Peyer's patch (tissue), 4 donors: ENCODE measurements at regions not wholly inside any gene's neighbourhood (a gene's known extent, or its start where the extent isn't known, plus 50 kb on each side); places are given as distances from the start of the nearest gene placed in this dataset.

Experiments
- POLR2A ChIP-seq, 2 donors: fragments of 450-650 bp; IDR thresholded peaks; one replicate each; pipeline ENCODE4 v1.5.1; 2017; ENCODE audit warnings: antibody characterized with exemption in 2 of 2, mild to moderate bottlenecking in 2 of 2, moderate library complexity in 2 of 2
- TF ChIP-seq, protein P1 (sequence below), 6 experiments: fragments of 450-650 bp in 4 of 6; fragments of 200-600 bp in 2 of 6; sonication (generic) in 1 of 6; IDR thresholded peaks; one replicate each; pipeline ENCODE4 v1.5.1; 2017 to 2019; ENCODE audit warnings: antibody characterized with exemption in 6 of 6, mild to moderate bottlenecking in 3 of 6, moderate library complexity in 1 of 6

DNA sequence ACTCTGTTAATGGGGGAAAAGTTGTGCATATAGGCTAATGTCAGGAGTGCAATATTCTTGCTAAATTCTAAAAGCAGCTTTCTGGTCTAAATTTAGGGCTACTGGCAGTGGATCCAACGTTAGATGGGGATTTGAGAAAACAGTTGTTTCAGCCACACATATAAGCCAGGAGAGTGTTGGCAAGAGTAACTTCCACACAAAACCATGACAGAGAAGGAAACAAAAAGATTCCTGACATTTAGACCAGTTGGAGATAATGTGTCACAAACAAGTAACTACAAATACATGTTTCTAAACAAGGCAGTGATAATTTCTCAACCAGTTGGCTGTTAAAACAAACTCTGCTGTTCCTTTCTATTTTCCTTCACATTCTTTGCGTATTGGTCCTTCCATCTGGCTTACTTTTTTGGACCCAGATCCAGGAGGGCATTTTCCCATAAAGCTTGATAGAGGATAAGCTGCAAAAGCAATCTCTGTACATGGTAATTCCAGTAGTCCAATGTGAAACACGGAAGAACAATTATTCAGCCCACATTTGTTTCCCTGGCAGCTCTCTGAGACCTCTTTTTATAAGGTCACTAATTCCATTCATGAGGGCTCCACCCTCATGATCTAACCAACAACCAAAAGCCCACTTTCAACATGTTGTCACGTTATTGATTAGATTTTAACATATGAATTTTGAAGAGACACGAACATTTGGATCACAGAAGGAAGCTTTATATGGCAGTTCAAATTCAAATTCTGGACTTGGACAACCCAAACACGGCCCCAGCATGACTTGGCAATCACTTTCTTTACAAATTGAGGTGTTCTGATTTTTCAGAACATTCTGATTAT, 1888.6 kb downstream of the MRPL39 start:
- TF ChIP-seq, protein P1, sequence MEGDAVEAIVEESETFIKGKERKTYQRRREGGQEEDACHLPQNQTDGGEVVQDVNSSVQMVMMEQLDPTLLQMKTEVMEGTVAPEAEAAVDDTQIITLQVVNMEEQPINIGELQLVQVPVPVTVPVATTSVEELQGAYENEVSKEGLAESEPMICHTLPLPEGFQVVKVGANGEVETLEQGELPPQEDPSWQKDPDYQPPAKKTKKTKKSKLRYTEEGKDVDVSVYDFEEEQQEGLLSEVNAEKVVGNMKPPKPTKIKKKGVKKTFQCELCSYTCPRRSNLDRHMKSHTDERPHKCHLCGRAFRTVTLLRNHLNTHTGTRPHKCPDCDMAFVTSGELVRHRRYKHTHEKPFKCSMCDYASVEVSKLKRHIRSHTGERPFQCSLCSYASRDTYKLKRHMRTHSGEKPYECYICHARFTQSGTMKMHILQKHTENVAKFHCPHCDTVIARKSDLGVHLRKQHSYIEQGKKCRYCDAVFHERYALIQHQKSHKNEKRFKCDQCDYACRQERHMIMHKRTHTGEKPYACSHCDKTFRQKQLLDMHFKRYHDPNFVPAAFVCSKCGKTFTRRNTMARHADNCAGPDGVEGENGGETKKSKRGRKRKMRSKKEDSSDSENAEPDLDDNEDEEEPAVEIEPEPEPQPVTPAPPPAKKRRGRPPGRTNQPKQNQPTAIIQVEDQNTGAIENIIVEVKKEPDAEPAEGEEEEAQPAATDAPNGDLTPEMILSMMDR (IDR thresholded peaks at IDR 0.05) = no peak
- no peak for TF ChIP-seq POLR2A (IDR thresholded peaks at IDR 0.05)
